ENCODE measurements at regions not wholly inside any gene's neighbourhood (a gene's known extent, or its start where the extent isn't known, plus 50 kb on each side); places are given as distances from the start of the nearest gene placed in this dataset.

DNA sequence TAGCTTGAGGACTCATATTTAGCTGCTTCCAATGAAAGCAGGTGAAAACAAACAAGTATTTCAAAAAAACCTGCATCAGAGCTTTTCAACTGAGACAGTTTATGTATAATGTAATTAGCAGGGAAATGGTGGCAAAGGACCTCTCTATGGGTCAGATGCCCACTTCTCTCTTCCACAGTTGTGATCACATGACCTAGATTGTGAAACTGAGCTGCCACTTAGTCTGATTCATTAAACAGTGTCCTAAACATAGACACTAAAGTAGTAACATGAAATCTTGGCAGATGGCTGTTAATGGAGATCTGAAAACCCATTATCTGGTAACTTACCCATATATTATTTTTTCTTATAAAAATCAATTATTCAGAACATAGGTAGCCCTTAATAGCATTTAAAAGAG is 663.6 kb upstream of the RIOK2 start:
- ATAC-seq (ENCODE audit: low read depth) (no peak), DNase-seq (no peak)
- no peak overlapping the region for H3K4me2 ChIP-seq (replicated peaks; ENCODE audit: low read depth, low read length, poor library complexity, severe bottlenecking)
- no peak overlapping the region for H3K4me3 ChIP-seq (ENCODE audit: control extremely low read depth in 1 of 5, extremely low read depth in 1 of 5, insufficient read depth in 1 of 5, low read depth in 2 of 5, low read length in 4 of 5)
- Mint-ChIP-seq H3K27me3 (no peaks in the 10 kb centered on the region), H3K9me3 (ENCODE audit: insufficient read depth) (no peaks in the 10 kb centered on the region), H3K4me1 (no peaks in the 10 kb centered on the region), H3K27ac (no peak overlapping the region), H3K4me3 (no peak overlapping the region)
- H3K36me3 ChIP-seq (replicated peaks in 1 of 2; ENCODE audit: control extremely low read depth in 1 of 2, control insufficient read depth in 1 of 2, extremely low read depth in 1 of 2, insufficient read depth in 2 of 2, low read length in 1 of 2) = no peaks in the 10 kb centered on the region
- POLR2A ChIA-PET = no interaction called here
- CTCF ChIA-PET = interaction anchor here (0.6 kb wide), 1 partner anchor 550 kb away, joined by 4 read pairs; no protein-coding TSS in a partner anchor
- no peaks in the 10 kb centered on the region for H3K9me3 ChIP-seq (ENCODE audit: control extremely low read depth in 1 of 3, control insufficient read depth in 2 of 3, insufficient read depth in 1 of 3, low read length in 2 of 3)
- H2AFZ ChIP-seq (ENCODE audit: insufficient read depth, low read depth, low read length, poor library complexity, severe bottlenecking) = no peak overlapping the region
- no peak overlapping the region for H3K27ac ChIP-seq (ENCODE audit: low read length in 2 of 2)
- no peak overlapping the region for H3K9ac ChIP-seq (ENCODE audit: low read length)
- TF ChIP-seq, protein P1, sequence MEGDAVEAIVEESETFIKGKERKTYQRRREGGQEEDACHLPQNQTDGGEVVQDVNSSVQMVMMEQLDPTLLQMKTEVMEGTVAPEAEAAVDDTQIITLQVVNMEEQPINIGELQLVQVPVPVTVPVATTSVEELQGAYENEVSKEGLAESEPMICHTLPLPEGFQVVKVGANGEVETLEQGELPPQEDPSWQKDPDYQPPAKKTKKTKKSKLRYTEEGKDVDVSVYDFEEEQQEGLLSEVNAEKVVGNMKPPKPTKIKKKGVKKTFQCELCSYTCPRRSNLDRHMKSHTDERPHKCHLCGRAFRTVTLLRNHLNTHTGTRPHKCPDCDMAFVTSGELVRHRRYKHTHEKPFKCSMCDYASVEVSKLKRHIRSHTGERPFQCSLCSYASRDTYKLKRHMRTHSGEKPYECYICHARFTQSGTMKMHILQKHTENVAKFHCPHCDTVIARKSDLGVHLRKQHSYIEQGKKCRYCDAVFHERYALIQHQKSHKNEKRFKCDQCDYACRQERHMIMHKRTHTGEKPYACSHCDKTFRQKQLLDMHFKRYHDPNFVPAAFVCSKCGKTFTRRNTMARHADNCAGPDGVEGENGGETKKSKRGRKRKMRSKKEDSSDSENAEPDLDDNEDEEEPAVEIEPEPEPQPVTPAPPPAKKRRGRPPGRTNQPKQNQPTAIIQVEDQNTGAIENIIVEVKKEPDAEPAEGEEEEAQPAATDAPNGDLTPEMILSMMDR (IDR thresholded peaks at IDR 0.05) = no peak
- TF ChIP-seq EZH2 (IDR thresholded peaks at IDR 0.05; ENCODE audit: borderline replicate concordance, insufficient read depth, low read depth, low read length, poor library complexity, severe bottlenecking) = no peak
- no peaks in the 10 kb centered on the region for H3K79me2 ChIP-seq (ENCODE audit: control insufficient read depth, insufficient read depth, low read length)
- intact Hi-C loops (cut with micrococcal nuclease) = no loop called here
- H3K4me1 ChIP-seq (ENCODE audit: control insufficient read depth in 2 of 2, insufficient read depth in 2 of 2, low read length in 2 of 2) = no peaks in the 10 kb centered on the region
- H3K27me3 ChIP-seq (replicated peaks in 1 of 4; ENCODE audit: control extremely low read depth in 1 of 4, control insufficient read depth in 3 of 4, insufficient read depth in 4 of 4, low read length in 3 of 4) = no peaks in the 10 kb centered on the region
- no peaks in the 10 kb centered on the region for H4K20me1 ChIP-seq (ENCODE audit: control insufficient read depth, insufficient read depth, low read length, poor library complexity, severe bottlenecking)

DNA sequence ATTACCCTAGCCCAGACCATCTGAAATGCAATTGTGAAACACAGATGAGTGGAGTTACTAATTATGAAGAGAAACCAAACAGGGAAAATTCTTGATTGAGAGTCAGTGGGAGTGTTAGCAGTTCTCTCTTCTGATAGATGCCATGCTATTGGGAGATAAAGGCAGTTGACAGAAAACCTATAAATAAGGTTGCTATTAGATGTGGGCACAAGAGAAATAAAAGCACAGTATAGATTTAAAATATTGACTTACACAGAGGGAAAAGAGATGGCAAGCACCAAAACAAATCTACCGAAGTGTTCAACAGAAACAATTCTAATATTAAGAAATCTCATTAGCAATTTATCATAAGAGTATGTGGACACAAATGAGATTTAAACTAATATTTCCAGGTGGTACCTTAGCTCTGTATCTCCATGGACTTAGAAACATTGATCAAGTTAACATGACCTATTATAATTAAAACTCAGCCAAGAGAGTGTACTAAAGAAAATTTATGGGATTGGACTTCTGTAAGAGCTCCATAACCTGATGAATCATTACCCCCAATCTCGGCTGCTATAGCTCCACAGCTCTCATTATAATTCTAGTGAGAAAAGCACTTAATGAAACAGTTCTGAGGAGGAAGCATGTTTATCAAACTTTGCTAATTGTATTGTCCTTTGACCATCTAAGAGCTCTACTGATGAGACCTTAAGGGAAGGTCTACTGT is 665.0 kb upstream of the RIOK2 start:
- WGBS (ENCODE audit: insufficient coverage) = no CpG with 5 or more reads among the region's 2 CpGs
- no peaks in the 10 kb centered on the region for H4K20me1 ChIP-seq (ENCODE audit: control insufficient read depth, insufficient read depth, low read length, poor library complexity, severe bottlenecking)
- intact Hi-C loops (cut with micrococcal nuclease) = no loop called here
- H3K4me1 ChIP-seq (ENCODE audit: control insufficient read depth in 2 of 2, insufficient read depth in 2 of 2, low read length in 2 of 2) = no peaks in the 10 kb centered on the region
- H3K36me3 ChIP-seq (replicated peaks in 1 of 2; ENCODE audit: control extremely low read depth in 1 of 2, control insufficient read depth in 1 of 2, extremely low read depth in 1 of 2, insufficient read depth in 2 of 2, low read length in 1 of 2) = no peaks in the 10 kb centered on the region
- TF ChIP-seq, protein P1 (IDR thresholded peaks at IDR 0.05) = no peak
- TF ChIP-seq EZH2 (IDR thresholded peaks at IDR 0.05; ENCODE audit: borderline replicate concordance, insufficient read depth, low read depth, low read length, poor library complexity, severe bottlenecking) = no peak
- H3K9me3 ChIP-seq (ENCODE audit: control extremely low read depth in 1 of 3, control insufficient read depth in 2 of 3, insufficient read depth in 1 of 3, low read length in 2 of 3) = no peaks in the 10 kb centered on the region
- ChIA-PET POLR2A (no interaction called here), CTCF (no interaction called here)
- no peak overlapping the region for H2AFZ ChIP-seq (ENCODE audit: insufficient read depth, low read depth, low read length, poor library complexity, severe bottlenecking)
- H3K4me3 ChIP-seq (ENCODE audit: control extremely low read depth in 1 of 5, extremely low read depth in 1 of 5, insufficient read depth in 1 of 5, low read depth in 2 of 5, low read length in 4 of 5) = no peak overlapping the region
- ATAC-seq (ENCODE audit: low read depth) = no peak
- Mint-ChIP-seq H3K9me3 (ENCODE audit: insufficient read depth) (no peaks in the 10 kb centered on the region), H3K4me3 (no peak overlapping the region), H3K27me3 (no peaks in the 10 kb centered on the region), H3K4me1 (no peaks in the 10 kb centered on the region), H3K27ac (no peak overlapping the region)
- H3K27ac ChIP-seq (ENCODE audit: low read length in 2 of 2) = no peak overlapping the region
- no peak overlapping the region for H3K4me2 ChIP-seq (replicated peaks; ENCODE audit: low read depth, low read length, poor library complexity, severe bottlenecking)
- DNase-seq = no peak
- no peaks in the 10 kb centered on the region for H3K79me2 ChIP-seq (ENCODE audit: control insufficient read depth, insufficient read depth, low read length)
- no peak overlapping the region for H3K9ac ChIP-seq (ENCODE audit: low read length)
- no peaks in the 10 kb centered on the region for H3K27me3 ChIP-seq (replicated peaks in 1 of 4; ENCODE audit: control extremely low read depth in 1 of 4, control insufficient read depth in 3 of 4, insufficient read depth in 4 of 4, low read length in 3 of 4)
